Mucosa of descending colon (tissue), 3 donors: ENCODE measurements at regions not wholly inside any gene's neighbourhood (a gene's known extent, or its start where the extent isn't known, plus 50 kb on each side); places are given as distances from the start of the nearest gene placed in this dataset.

Experiments
- ATAC-seq: fragments of 200-7000 bp; cut with Tn5 transposase; one replicate; pipeline ENCODE4 v1.9.1; 2020; ENCODE audit warnings: mild to moderate bottlenecking, moderate library complexity
- DNase-seq, 3 donors: peaks; one replicate each; pipeline ENCODE4 v3.0.0-alpha.2; 2020
- H3K36me3 ChIP-seq: fragments of 200-600 bp; one replicate; pipeline ENCODE4 v1.8.0; 2021; ENCODE audit warnings: low read depth, mild to moderate bottlenecking
- H3K4me1 ChIP-seq: fragments of 200-600 bp; one replicate; pipeline ENCODE4 v1.8.0; 2021; ENCODE audit warnings: low read depth, mild to moderate bottlenecking
- H3K4me3 ChIP-seq: fragments of 200-600 bp; one replicate; pipeline ENCODE4 v1.8.0; 2021; ENCODE audit warnings: mild to moderate bottlenecking
- H3K9me3 ChIP-seq: fragments of 200-600 bp; one replicate; pipeline ENCODE4 v1.8.0; 2021; ENCODE audit warnings: mild to moderate bottlenecking
- intact Hi-C, 2 donors: fragments of 100-400 bp; cut with DNase I in 1 of 2; cut with micrococcal nuclease in 1 of 2; formaldehyde crosslinking; loops; one replicate each; pipeline versions ENCODE4 v1.11.0 to v1.11.1; 2022; cut with DNase I, micrococcal nuclease
- TF ChIP-seq, protein P1 (sequence below): fragments of 200-600 bp; IDR thresholded peaks from one replicate; pipeline ENCODE4 v1.8.0; 2022; ENCODE audit warnings: antibody characterized with exemption, mild to moderate bottlenecking
- donor health status: DM: no; HTN: no; CAD: no; lungs with moderate emphysema.
- donor health status: DM: no; HTN: no; CAD: no.
- donor health status: DM: no; HTN: yes; CAD: no.

DNA sequence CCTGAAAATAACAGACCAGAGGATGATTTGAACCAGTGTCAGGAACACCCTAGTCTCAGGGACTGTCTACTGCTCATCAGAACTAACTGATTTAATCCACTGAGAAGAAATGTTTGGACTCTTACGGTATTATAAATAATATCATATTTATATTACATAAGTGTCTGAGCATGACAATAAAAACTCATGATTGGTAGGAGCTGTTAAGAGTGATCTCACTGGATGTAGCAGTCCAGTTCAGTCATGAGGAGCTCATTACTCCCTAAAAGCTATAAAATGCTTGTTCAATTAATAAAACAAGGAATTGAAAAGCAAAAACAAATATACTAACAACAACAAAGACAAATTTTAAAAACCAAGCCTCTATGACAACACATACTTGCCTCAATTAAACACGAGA is 68.8 kb upstream of the BCL9 start:
- TF ChIP-seq, protein P1, sequence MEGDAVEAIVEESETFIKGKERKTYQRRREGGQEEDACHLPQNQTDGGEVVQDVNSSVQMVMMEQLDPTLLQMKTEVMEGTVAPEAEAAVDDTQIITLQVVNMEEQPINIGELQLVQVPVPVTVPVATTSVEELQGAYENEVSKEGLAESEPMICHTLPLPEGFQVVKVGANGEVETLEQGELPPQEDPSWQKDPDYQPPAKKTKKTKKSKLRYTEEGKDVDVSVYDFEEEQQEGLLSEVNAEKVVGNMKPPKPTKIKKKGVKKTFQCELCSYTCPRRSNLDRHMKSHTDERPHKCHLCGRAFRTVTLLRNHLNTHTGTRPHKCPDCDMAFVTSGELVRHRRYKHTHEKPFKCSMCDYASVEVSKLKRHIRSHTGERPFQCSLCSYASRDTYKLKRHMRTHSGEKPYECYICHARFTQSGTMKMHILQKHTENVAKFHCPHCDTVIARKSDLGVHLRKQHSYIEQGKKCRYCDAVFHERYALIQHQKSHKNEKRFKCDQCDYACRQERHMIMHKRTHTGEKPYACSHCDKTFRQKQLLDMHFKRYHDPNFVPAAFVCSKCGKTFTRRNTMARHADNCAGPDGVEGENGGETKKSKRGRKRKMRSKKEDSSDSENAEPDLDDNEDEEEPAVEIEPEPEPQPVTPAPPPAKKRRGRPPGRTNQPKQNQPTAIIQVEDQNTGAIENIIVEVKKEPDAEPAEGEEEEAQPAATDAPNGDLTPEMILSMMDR: no peak
- ATAC-seq: no peak
- intact Hi-C loops: no loop called here

DNA sequence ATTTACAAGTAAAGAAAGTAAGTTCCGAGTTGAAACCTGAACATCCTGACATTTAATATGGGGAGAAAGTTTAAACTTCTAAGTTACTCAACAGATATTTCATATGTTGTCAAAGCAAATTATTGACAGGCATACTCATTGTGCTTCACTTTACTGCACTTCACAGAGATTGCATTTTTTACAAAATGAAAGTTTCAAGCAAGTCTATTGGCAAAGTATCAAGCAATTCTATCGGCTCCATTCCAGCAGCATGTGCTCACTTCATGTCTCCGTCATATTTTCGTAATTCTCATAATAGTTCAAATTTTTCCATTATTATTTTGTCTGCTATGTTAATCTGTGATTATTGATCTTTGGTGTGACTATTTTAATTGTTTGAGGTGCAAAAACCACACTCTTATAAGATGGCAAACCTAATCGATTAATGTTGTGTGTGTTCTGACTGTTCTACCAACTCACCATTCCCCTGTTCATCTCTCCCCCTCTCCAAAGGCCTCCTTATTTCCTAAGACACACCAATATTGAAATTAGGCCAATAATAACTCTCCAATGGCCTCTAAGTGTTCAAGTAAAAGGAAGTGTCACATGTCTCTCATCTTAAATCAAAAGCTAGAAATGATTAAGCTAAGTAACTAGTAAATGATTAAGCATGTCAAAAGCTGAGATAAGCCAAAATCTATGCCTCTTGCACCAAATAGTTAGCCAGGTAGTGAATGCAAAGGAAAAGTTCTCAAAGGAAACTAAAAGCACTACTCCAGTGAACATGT is 68.2 kb upstream of the BCL9 start:
- DNase-seq: no peak
- no peak for ATAC-seq
- TF ChIP-seq, protein P1: no peak
- Histone ChIP-seq H3K4me1 (no peaks in the 10 kb centered on the region), H3K36me3 (no peaks in the 10 kb centered on the region), H3K9me3 (no peaks in the 10 kb centered on the region), H3K4me3 (no peak overlapping the region)
- intact Hi-C loops: no loop called here

More for the DNA sequence above, 68.8 kb upstream of the BCL9 start:
- H3K4me3 ChIP-seq: no peak overlapping the region
- H3K9me3 ChIP-seq: no peaks in the 10 kb centered on the region
- no peaks in the 10 kb centered on the region for H3K4me1 ChIP-seq
- no peaks in the 10 kb centered on the region for H3K36me3 ChIP-seq
- DNase-seq: no peak

DNA sequence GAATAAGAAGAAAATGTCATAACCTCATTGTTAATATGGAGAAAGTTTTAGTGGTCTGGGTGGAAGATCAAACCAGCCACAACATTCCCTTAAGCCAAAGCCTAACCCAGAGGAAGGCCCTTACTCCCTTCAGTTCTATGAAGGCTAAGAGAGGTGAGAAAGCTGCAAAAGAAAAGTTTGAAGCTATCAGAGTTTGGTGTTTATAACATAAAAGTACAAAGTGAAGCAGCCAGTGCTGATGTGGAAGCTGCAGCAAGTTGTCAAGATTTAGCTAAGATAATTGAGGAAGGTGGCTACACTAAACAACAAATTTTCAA is 67.6 kb upstream of the BCL9 start:
- Histone ChIP-seq H3K4me3 (no peak overlapping the region), H3K36me3 (no peaks in the 10 kb centered on the region), H3K4me1 (no peaks in the 10 kb centered on the region), H3K9me3 (no peaks in the 10 kb centered on the region)
- TF ChIP-seq, protein P1: no peak
- ATAC-seq: no peak
- intact Hi-C loops: no loop called here
- DNase-seq: no peak

DNA sequence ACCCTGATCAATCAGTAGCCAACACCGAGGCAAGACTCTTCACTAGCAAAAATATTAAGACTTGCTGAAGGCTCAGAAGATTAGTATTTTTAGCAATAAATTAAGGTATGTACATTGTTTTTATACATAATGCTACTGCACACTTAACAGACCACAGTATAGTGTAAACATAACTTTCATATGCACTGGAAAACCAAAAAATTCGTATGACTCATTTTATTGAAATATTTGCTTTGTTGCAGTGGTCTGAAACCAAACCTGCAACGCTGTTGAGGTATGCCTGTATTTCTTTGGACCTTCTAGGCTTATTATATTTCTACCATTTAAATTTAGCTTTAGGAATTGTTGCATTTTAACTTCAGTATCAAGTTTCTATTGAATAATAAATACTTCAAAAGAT is 65.8 kb upstream of the BCL9 start:
- no peak for ATAC-seq
- no peaks in the 10 kb centered on the region for H3K36me3 ChIP-seq
- H3K4me1 ChIP-seq: no peaks in the 10 kb centered on the region
- H3K9me3 ChIP-seq: no peaks in the 10 kb centered on the region
- TF ChIP-seq, protein P1: no peak
- no peak for DNase-seq
- intact Hi-C loops: no loop called here
- no peak overlapping the region for H3K4me3 ChIP-seq

DNA sequence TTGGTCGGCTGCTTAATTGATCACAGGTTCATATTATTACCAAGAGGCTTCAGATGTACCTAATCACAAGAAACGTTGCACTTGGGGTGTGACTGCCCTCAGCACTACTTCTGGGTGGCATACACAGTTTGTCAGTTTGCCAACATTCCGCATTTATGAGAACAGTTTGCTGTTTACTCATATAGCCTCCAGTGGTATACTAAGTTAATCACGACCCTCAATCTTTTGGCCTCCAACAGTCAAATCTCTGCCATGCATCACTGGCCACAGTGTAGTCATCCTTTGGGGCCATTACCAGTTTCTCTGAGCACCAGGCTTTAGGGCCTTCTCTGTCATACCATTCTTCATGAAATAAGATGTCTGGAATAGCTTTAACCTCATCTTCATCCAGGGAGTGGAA is 62.8 kb upstream of the BCL9 start:
- Histone ChIP-seq H3K36me3 (no peaks in the 10 kb centered on the region), H3K9me3 (no peaks in the 10 kb centered on the region), H3K4me3 (no peak overlapping the region), H3K4me1 (no peaks in the 10 kb centered on the region)
- ATAC-seq (no peak), DNase-seq (no peak)
- intact Hi-C loops: no loop called here
- TF ChIP-seq, protein P1: no peak
